OCI-LY7 (cell line): ENCODE measurements at regions not wholly inside any gene's neighbourhood (a gene's known extent, or its start where the extent isn't known, plus 50 kb on each side); places are given as distances from the start of the nearest gene placed in this dataset.

Experiments used
- BruUV-seq: library from RNA; stranded (reverse); fragments of 400-500 nt; replicated peaks from 2 replicates; lab custom pipeline; 2021; lab: Mats Ljungman, UMichigan
- CTCF ChIA-PET: fragments of 300-600 bp; sonication (Branson Sonifier 250); formaldehyde crosslinking; loops from one replicate; lab custom pipeline; 2022; ENCODE audit warnings: antibody characterized with exemption; ENCODE audit not compliant: unreplicated experiment; lab: Charles Lee
- POLR2A ChIA-PET: fragments of 300-600 bp; sonication (Branson Sonifier 250); formaldehyde crosslinking; loops from one replicate; lab custom pipeline; 2022; ENCODE audit warnings: antibody characterized with exemption; lab: Charles Lee
- DNase-seq: peaks from one replicate; pipeline ENCODE4 v3.0.0-alpha.2; 2015; ENCODE audit warnings: low spot score
- H2AFZ ChIP-seq: fragments of 200-600 bp; sonication (generic), shearing (Covaris generic); 2 replicates; pipeline ENCODE4 v1.6.1; 2014; ENCODE audit warnings: mild to moderate bottlenecking, antibody characterized with exemption, low read length, moderate library complexity
- H3K27ac ChIP-seq: fragments of 200-600 bp; sonication (generic); 2 replicates; pipeline ENCODE4 v1.5.1; 2014; ENCODE audit warnings: mixed run types, low read depth, mild to moderate bottlenecking, moderate library complexity, low read length, inconsistent platforms; ENCODE audit not compliant: poor library complexity, severe bottlenecking
- H3K36me3 ChIP-seq: fragments of 200-600 bp; sonication (generic); 2 replicates; pipeline ENCODE4 v1.6.1; 2014; ENCODE audit warnings: mild to moderate bottlenecking, antibody characterized with exemption, low read length, moderate library complexity, mixed read lengths; ENCODE audit not compliant: insufficient read depth
- H3K4me1 ChIP-seq: fragments of 200-600 bp; sonication (generic); 2 replicates; pipeline ENCODE4 v1.5.1; 2014; ENCODE audit warnings: mild to moderate bottlenecking, low read length; ENCODE audit not compliant: insufficient read depth, poor library complexity, severe bottlenecking
- H3K4me2 ChIP-seq: fragments of 200-600 bp; sonication (generic); 2 replicates; pipeline ENCODE4 v1.6.1; 2014; ENCODE audit warnings: mild to moderate bottlenecking, low read length
- H3K4me3 ChIP-seq: fragments of 200-600 bp; sonication (generic); 2 replicates; pipeline ENCODE4 v1.5.1; 2014; ENCODE audit warnings: mild to moderate bottlenecking, low read depth, low read length; ENCODE audit not compliant: poor library complexity, severe bottlenecking
- H3K79me2 ChIP-seq: fragments of 200-600 bp; sonication (generic); 2 replicates; pipeline ENCODE4 v1.6.1; 2016; ENCODE audit warnings: low read depth, mild to moderate bottlenecking, low read length, moderate library complexity, mixed read lengths; ENCODE audit not compliant: insufficient read depth
- H3K9me2 ChIP-seq: fragments of 200-600 bp; sonication (generic); 2 replicates; pipeline ENCODE4 v1.6.1; 2016; ENCODE audit warnings: mild to moderate bottlenecking, low read length, mixed read lengths; ENCODE audit not compliant: insufficient read depth
- H3K9me3 ChIP-seq: fragments of 200-600 bp; sonication (generic); 2 replicates; pipeline ENCODE4 v1.6.1; 2014; ENCODE audit warnings: mild to moderate bottlenecking, mixed run types, low read length, mixed read lengths
- H4K20me1 ChIP-seq: fragments of 200-600 bp; sonication (generic); 2 replicates; pipeline ENCODE4 v1.6.1; 2014; ENCODE audit warnings: mild to moderate bottlenecking, antibody characterized with exemption, low read length, moderate library complexity, mixed read lengths; ENCODE audit not compliant: insufficient read depth
- CTCF ChIP-seq: fragments of 200-600 bp; sonication (generic); conservative IDR thresholded peaks from 2 replicates; pipeline ENCODE4 v1.5.1; 2014; ENCODE audit warnings: mild to moderate bottlenecking, antibody characterized with exemption, low read length, moderate library complexity, mixed read lengths
- EZH2phosphoT487 ChIP-seq: fragments of 200-600 bp; sonication (generic); IDR thresholded peaks from 2 replicates; pipeline ENCODE4 v1.6.1; 2018; ENCODE audit warnings: low read depth, borderline replicate concordance, mild to moderate bottlenecking, mixed run types, antibody characterized with exemption, low read length, moderate library complexity, mixed read lengths
- intact Hi-C: fragments of 100-400 bp; cut with micrococcal nuclease; formaldehyde crosslinking; loops from one replicate; pipeline ENCODE4 v1.10.0; 2022; ENCODE audit not compliant: unreplicated experiment

GRCh38 chr17:72199256-72199655 is 78.4 kb downstream of the SOX9 start:
- Histone ChIP-seq H4K20me1 (no peaks in the 10 kb centered on the region), H3K79me2 (no peaks in the 10 kb centered on the region), H3K9me3 (no peaks in the 10 kb centered on the region), H3K9me2 (no peaks in the 10 kb centered on the region), H3K36me3 (no peaks in the 10 kb centered on the region), H3K27ac (no peak overlapping the region), H3K4me1 (no peaks in the 10 kb centered on the region), H3K4me2 (no peak overlapping the region), H3K4me3 (no peak overlapping the region), H2AFZ (no peak overlapping the region)
- no peak for TF ChIP-seq EZH2phosphoT487
- TF ChIP-seq CTCF = no peak
- no peak for DNase-seq
- intact Hi-C loops = no loop called here
- ChIA-PET CTCF (no interaction called here), POLR2A (interaction anchor here (0.5 kb wide), 1 partner anchor 12 kb away, joined by 8 read pairs; no protein-coding TSS in a partner anchor)
- BruUV-seq = no TSS peak

GRCh38 chr17:72204742-72205141 is 83.9 kb downstream of the SOX9 start:
- Histone ChIP-seq H3K36me3 (no peaks in the 10 kb centered on the region), H2AFZ (no peak overlapping the region), H3K27ac (no peak overlapping the region), H3K4me1 (no peaks in the 10 kb centered on the region), H4K20me1 (no peaks in the 10 kb centered on the region), H3K79me2 (no peaks in the 10 kb centered on the region), H3K9me3 (no peaks in the 10 kb centered on the region), H3K9me2 (no peaks in the 10 kb centered on the region), H3K4me2 (no peak overlapping the region), H3K4me3 (no peak overlapping the region)
- no peak for DNase-seq
- ChIA-PET CTCF (no interaction called here), POLR2A (interaction anchor here (0.5 to 0.8 kb wide), 2 partner anchors 62 to 111 kb away, joined by 3 to 4 read pairs; no protein-coding TSS in a partner anchor)
- BruUV-seq = no TSS peak
- no peak for TF ChIP-seq EZH2phosphoT487
- TF ChIP-seq CTCF = no peak
- intact Hi-C loops = no loop called here

- Histone ChIP-seq H2AFZ (no peak overlapping the region), H3K79me2 (no peaks in the 10 kb centered on the region), H3K27ac (no peak overlapping the region), H3K4me2 (no peak overlapping the region), H3K36me3 (no peaks in the 10 kb centered on the region), H3K9me2 (no peaks in the 10 kb centered on the region), H4K20me1 (no peaks in the 10 kb centered on the region), H3K4me1 (no peaks in the 10 kb centered on the region), H3K4me3 (no peak overlapping the region), H3K9me3 (no peaks in the 10 kb centered on the region)
- intact Hi-C loops = no loop called here
- ChIA-PET POLR2A (interaction anchor here (0.8 kb wide), 1 partner anchor 61 kb away, joined by 4 read pairs; no protein-coding TSS in a partner anchor), CTCF (interaction anchor here (0.6 kb wide), 1 partner anchor 15 kb away, joined by 10 read pairs; no protein-coding TSS in a partner anchor)
- no peak for TF ChIP-seq CTCF
- TF ChIP-seq EZH2phosphoT487 = no peak
- no TSS peak for BruUV-seq
- no peak for DNase-seq
These were observed 84.5 kb downstream of the SOX9 start for GRCh38 chr17:72205357-72205756.
